ENCODE measurements at regions not wholly inside any gene's neighbourhood (a gene's known extent, or its start where the extent isn't known, plus 50 kb on each side); places are given as distances from the start of the nearest gene placed in this dataset.

DNA sequence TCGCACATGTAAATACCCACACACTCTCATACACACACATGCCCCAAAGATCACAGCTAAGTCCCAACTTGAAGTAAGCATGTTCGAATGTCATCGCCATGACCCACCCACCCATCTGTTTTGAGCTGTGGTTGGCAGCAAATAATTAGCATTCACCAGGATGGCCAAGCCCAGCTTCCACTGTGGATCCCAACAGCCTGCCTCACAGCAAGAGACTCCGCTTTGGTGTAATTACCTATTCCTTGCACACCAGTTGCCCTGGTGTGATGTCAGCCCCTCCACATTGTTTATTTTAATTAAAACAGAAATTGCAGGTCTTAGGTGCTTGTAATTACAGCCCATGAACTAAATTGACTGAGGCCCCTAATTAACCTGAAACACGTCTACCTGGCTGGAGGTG is 81.1 kb downstream of the MAFB start:
- TF ChIP-seq, protein P1, sequence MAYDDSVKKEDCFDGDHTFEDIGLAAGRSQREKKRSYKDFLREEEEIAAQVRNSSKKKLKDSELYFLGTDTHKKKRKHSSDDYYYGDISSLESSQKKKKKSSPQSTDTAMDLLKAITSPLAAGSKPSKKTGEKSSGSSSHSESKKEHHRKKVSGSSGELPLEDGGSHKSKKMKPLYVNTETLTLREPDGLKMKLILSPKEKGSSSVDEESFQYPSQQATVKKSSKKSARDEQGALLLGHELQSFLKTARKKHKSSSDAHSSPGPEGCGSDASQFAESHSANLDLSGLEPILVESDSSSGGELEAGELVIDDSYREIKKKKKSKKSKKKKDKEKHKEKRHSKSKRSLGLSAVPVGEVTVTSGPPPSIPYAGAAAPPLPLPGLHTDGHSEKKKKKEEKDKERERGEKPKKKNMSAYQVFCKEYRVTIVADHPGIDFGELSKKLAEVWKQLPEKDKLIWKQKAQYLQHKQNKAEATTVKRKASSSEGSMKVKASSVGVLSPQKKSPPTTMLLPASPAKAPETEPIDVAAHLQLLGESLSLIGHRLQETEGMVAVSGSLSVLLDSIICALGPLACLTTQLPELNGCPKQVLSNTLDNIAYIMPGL (CRISPR knock-in tag; IDR thresholded peaks at IDR 0.05) = no peak
- TF ChIP-seq, protein P2, sequence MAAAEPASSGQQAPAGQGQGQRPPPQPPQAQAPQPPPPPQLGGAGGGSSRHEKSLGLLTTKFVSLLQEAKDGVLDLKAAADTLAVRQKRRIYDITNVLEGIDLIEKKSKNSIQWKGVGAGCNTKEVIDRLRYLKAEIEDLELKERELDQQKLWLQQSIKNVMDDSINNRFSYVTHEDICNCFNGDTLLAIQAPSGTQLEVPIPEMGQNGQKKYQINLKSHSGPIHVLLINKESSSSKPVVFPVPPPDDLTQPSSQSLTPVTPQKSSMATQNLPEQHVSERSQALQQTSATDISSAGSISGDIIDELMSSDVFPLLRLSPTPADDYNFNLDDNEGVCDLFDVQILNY (CRISPR knock-in tag; IDR thresholded peaks at IDR 0.05) = no peak
- TF ChIP-seq, protein P3, sequence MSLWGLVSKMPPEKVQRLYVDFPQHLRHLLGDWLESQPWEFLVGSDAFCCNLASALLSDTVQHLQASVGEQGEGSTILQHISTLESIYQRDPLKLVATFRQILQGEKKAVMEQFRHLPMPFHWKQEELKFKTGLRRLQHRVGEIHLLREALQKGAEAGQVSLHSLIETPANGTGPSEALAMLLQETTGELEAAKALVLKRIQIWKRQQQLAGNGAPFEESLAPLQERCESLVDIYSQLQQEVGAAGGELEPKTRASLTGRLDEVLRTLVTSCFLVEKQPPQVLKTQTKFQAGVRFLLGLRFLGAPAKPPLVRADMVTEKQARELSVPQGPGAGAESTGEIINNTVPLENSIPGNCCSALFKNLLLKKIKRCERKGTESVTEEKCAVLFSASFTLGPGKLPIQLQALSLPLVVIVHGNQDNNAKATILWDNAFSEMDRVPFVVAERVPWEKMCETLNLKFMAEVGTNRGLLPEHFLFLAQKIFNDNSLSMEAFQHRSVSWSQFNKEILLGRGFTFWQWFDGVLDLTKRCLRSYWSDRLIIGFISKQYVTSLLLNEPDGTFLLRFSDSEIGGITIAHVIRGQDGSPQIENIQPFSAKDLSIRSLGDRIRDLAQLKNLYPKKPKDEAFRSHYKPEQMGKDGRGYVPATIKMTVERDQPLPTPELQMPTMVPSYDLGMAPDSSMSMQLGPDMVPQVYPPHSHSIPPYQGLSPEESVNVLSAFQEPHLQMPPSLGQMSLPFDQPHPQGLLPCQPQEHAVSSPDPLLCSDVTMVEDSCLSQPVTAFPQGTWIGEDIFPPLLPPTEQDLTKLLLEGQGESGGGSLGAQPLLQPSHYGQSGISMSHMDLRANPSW (CRISPR knock-in tag; conservative IDR thresholded peaks at IDR 0.05; ENCODE audit: low read depth) = no peak
- TF ChIP-seq, protein P4, sequence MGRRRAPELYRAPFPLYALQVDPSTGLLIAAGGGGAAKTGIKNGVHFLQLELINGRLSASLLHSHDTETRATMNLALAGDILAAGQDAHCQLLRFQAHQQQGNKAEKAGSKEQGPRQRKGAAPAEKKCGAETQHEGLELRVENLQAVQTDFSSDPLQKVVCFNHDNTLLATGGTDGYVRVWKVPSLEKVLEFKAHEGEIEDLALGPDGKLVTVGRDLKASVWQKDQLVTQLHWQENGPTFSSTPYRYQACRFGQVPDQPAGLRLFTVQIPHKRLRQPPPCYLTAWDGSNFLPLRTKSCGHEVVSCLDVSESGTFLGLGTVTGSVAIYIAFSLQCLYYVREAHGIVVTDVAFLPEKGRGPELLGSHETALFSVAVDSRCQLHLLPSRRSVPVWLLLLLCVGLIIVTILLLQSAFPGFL (CRISPR knock-in tag; IDR thresholded peaks at IDR 0.05; ENCODE audit: borderline replicate concordance) = no peak
- Mint-ChIP-seq H3K27me3 (ENCODE audit: low read depth) (no peaks in the 10 kb centered on the region; the same call in 1 of the 2 replicates), H3K4me1 (no peaks in the 10 kb centered on the region), H3K36me3 (no peaks in the 10 kb centered on the region), H3K4me3 (no peak overlapping the region), H3K27ac (no peak overlapping the region), H3K9me3 (no peaks in the 10 kb centered on the region)
- ChIA-PET CTCF (no interaction called here), POLR2A (no interaction called here)
- DNase-seq (ENCODE audit: low spot score) = no peak
- no peak for ATAC-seq

DNA sequence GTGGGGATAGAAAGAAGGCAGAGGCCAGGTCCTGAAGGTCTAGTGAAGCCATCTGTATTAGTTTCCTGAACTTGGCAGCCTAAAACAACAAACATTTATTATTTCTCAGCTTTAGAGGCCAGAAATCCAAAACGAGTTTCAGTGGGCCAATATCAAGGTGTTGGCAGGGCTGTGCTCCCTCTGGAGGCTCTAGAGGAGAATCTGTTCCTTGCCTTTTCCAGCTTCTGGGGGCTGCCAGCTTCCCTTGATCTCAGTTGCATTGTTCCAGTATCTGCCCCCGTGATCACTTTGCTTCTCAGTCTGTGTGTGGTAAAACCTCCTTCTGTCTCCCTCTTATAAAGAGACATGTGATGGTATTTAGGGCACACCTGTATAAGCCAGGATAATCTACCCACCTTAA is 82.4 kb downstream of the MAFB start:
- ChIA-PET CTCF (interaction anchor here (1.1 kb wide), 2 partner anchors 29 to 135 kb away, joined by 4 read pairs; no protein-coding TSS in a partner anchor), POLR2A (no interaction called here)
- no peak for TF ChIP-seq CREB1 (CRISPR knock-in tag; IDR thresholded peaks at IDR 0.05)
- TF ChIP-seq ESRRA (CRISPR knock-in tag; IDR thresholded peaks at IDR 0.05; ENCODE audit: borderline replicate concordance) = no peak
- no peak for TF ChIP-seq GTF2I (CRISPR knock-in tag; conservative IDR thresholded peaks at IDR 0.05)
- no peak for TF ChIP-seq ZNF396 (CRISPR knock-in tag; IDR thresholded peaks at IDR 0.05; ENCODE audit: borderline replicate concordance)
- TF ChIP-seq, protein P5, sequence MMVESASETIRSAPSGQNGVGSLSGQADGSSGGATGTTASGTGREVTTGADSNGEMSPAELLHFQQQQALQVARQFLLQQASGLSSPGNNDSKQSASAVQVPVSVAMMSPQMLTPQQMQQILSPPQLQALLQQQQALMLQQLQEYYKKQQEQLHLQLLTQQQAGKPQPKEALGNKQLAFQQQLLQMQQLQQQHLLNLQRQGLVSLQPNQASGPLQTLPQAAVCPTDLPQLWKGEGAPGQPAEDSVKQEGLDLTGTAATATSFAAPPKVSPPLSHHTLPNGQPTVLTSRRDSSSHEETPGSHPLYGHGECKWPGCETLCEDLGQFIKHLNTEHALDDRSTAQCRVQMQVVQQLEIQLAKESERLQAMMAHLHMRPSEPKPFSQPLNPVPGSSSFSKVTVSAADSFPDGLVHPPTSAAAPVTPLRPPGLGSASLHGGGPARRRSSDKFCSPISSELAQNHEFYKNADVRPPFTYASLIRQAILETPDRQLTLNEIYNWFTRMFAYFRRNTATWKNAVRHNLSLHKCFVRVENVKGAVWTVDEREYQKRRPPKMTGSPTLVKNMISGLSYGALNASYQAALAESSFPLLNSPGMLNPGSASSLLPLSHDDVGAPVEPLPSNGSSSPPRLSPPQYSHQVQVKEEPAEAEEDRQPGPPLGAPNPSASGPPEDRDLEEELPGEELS (CRISPR knock-in tag; IDR thresholded peaks at IDR 0.05) = no peak
- no peak for TF ChIP-seq KAT7 (CRISPR knock-in tag; IDR thresholded peaks at IDR 0.05; ENCODE audit: borderline replicate concordance)
- no peak for TF ChIP-seq HMGA2 (CRISPR knock-in tag; IDR thresholded peaks at IDR 0.05)
- no peak for TF ChIP-seq ZBTB21 (CRISPR knock-in tag; IDR thresholded peaks at IDR 0.05; ENCODE audit: borderline replicate concordance)
- TF ChIP-seq, protein P4 (CRISPR knock-in tag; IDR thresholded peaks at IDR 0.05; ENCODE audit: borderline replicate concordance) = no peak
- TF ChIP-seq SOX15 (CRISPR knock-in tag; IDR thresholded peaks at IDR 0.05) = no peak
- TF ChIP-seq TEAD4 (CRISPR knock-in tag; IDR thresholded peaks at IDR 0.05) = no peak
- TF ChIP-seq ZNF671 (CRISPR knock-in tag; IDR thresholded peaks at IDR 0.05) = no peak
- TF ChIP-seq JUN (CRISPR knock-in tag; IDR thresholded peaks at IDR 0.05) = no peak
- TF ChIP-seq, protein P6, sequence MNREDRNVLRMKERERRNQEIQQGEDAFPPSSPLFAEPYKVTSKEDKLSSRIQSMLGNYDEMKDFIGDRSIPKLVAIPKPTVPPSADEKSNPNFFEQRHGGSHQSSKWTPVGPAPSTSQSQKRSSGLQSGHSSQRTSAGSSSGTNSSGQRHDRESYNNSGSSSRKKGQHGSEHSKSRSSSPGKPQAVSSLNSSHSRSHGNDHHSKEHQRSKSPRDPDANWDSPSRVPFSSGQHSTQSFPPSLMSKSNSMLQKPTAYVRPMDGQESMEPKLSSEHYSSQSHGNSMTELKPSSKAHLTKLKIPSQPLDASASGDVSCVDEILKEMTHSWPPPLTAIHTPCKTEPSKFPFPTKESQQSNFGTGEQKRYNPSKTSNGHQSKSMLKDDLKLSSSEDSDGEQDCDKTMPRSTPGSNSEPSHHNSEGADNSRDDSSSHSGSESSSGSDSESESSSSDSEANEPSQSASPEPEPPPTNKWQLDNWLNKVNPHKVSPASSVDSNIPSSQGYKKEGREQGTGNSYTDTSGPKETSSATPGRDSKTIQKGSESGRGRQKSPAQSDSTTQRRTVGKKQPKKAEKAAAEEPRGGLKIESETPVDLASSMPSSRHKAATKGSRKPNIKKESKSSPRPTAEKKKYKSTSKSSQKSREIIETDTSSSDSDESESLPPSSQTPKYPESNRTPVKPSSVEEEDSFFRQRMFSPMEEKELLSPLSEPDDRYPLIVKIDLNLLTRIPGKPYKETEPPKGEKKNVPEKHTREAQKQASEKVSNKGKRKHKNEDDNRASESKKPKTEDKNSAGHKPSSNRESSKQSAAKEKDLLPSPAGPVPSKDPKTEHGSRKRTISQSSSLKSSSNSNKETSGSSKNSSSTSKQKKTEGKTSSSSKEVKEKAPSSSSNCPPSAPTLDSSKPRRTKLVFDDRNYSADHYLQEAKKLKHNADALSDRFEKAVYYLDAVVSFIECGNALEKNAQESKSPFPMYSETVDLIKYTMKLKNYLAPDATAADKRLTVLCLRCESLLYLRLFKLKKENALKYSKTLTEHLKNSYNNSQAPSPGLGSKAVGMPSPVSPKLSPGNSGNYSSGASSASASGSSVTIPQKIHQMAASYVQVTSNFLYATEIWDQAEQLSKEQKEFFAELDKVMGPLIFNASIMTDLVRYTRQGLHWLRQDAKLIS (CRISPR knock-in tag; IDR thresholded peaks at IDR 0.05; ENCODE audit: borderline replicate concordance) = no peak
- no peak for TF ChIP-seq TEAD1 (CRISPR knock-in tag; IDR thresholded peaks at IDR 0.05)
- no peak for TF ChIP-seq RORB (CRISPR knock-in tag; IDR thresholded peaks at IDR 0.05)
- no peak for TF ChIP-seq ATF1 (CRISPR knock-in tag; IDR thresholded peaks at IDR 0.05)
- TF ChIP-seq CBFB (CRISPR knock-in tag; IDR thresholded peaks at IDR 0.05; ENCODE audit: low read depth) = no peak
- no peaks in the 10 kb centered on the region for H3K4me1 Mint-ChIP-seq
- no peak for DNase-seq (ENCODE audit: low spot score)
- no peaks in the 10 kb centered on the region for H3K36me3 Mint-ChIP-seq
- H3K9me3 Mint-ChIP-seq = no peaks in the 10 kb centered on the region
- no peak overlapping the region for H3K4me3 Mint-ChIP-seq
- H3K27ac Mint-ChIP-seq = no peak overlapping the region
- no peaks in the 10 kb centered on the region; the same call in 1 of the 2 replicates for H3K27me3 Mint-ChIP-seq (ENCODE audit: low read depth)
- ATAC-seq = peak; percentile 74

Data from WTC11 (cell line).